OCI-LY7 (cell line): ENCODE measurements at regions not wholly inside any gene's neighbourhood (a gene's known extent, or its start where the extent isn't known, plus 50 kb on each side); places are given as distances from the start of the nearest gene placed in this dataset.

Experiments used
- EZH2phosphoT487 ChIP-seq: fragments of 200-600 bp; sonication (generic); IDR thresholded peaks from 2 replicates; pipeline ENCODE4 v1.6.1; 2018; ENCODE audit warnings: low read depth, borderline replicate concordance, mild to moderate bottlenecking, mixed run types, antibody characterized with exemption, low read length, moderate library complexity, mixed read lengths
- TF ChIP-seq, protein P1 (sequence below): fragments of 200-600 bp; sonication (generic); conservative IDR thresholded peaks from 2 replicates; pipeline ENCODE4 v1.5.1; 2014; ENCODE audit warnings: mild to moderate bottlenecking, antibody characterized with exemption, low read length, moderate library complexity, mixed read lengths

DNA sequence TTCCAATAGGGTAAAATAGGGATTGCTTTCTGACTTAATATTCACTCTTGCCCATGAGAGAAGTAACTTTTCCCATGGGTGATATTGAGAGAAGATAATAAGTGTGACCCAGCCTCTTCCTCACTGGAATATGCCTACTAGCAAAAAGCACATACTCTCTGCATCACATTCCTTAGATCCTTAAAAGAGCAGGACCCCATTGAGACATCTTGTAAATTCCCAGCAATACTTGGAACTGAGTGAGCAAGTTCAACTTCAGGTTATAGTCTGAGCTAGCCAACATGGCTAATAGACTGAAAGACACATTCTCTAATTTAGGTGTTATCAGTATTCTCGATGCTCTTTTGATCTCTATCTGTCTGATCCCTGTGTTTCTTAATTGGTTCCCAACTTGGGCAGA lies 1372.3 kb downstream of the STIM2 start:
- TF ChIP-seq, protein P1, sequence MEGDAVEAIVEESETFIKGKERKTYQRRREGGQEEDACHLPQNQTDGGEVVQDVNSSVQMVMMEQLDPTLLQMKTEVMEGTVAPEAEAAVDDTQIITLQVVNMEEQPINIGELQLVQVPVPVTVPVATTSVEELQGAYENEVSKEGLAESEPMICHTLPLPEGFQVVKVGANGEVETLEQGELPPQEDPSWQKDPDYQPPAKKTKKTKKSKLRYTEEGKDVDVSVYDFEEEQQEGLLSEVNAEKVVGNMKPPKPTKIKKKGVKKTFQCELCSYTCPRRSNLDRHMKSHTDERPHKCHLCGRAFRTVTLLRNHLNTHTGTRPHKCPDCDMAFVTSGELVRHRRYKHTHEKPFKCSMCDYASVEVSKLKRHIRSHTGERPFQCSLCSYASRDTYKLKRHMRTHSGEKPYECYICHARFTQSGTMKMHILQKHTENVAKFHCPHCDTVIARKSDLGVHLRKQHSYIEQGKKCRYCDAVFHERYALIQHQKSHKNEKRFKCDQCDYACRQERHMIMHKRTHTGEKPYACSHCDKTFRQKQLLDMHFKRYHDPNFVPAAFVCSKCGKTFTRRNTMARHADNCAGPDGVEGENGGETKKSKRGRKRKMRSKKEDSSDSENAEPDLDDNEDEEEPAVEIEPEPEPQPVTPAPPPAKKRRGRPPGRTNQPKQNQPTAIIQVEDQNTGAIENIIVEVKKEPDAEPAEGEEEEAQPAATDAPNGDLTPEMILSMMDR, result no peak
- TF ChIP-seq EZH2phosphoT487, result no peak
